Suprapubic skin (tissue), 4 donors: ENCODE measurements at regions not wholly inside any gene's neighbourhood (a gene's known extent, or its start where the extent isn't known, plus 50 kb on each side); places are given as distances from the start of the nearest gene placed in this dataset.

Experiments used
- DNase-seq, 2 donors: peaks; one replicate each; pipeline ENCODE4 v3.0.0-alpha.2; 2019; ENCODE audit warnings: low spot score in 2 of 2
- H3K27ac ChIP-seq: fragments of 200-600 bp; sonication (generic); one replicate; pipeline ENCODE4 v1.5.1; 2019
- H3K27me3 ChIP-seq: fragments of 200-600 bp; sonication (generic); one replicate; pipeline ENCODE4 v1.5.1; 2019
- H3K36me3 ChIP-seq: fragments of 200-600 bp; sonication (generic); one replicate; pipeline ENCODE4 v1.5.1; 2019
- H3K4me1 ChIP-seq: fragments of 200-600 bp; sonication (generic); one replicate; pipeline ENCODE4 v1.5.1; 2019
- H3K4me3 ChIP-seq: fragments of 200-600 bp; sonication (generic); one replicate; pipeline ENCODE4 v1.5.1; 2019; ENCODE audit warnings: mild to moderate bottlenecking
- H3K9me3 ChIP-seq: fragments of 200-600 bp; sonication (generic); one replicate; pipeline ENCODE4 v1.5.1; 2019
- CTCF ChIP-seq, 2 donors: fragments of 200-600 bp in 1 of 2; fragments of 450-650 bp in 1 of 2; sonication (generic) in 1 of 2; IDR thresholded peaks; one replicate each; pipeline ENCODE4 v1.5.1; 2016 to 2019; ENCODE audit warnings: antibody characterized with exemption in 2 of 2, mild to moderate bottlenecking in 1 of 2, moderate library complexity in 1 of 2
- EP300 ChIP-seq: sonication (generic); formaldehyde crosslinking; IDR thresholded peaks from one replicate; pipeline ENCODE4 v1.6.1; 2017; ENCODE audit warnings: antibody characterized with exemption
- POLR2A ChIP-seq, 2 donors: fragments of 450-650 bp; IDR thresholded peaks; one replicate each; pipeline ENCODE4 v1.6.1; 2017; ENCODE audit warnings: antibody characterized with exemption in 2 of 2, mild to moderate bottlenecking in 2 of 2, moderate library complexity in 2 of 2
- POLR2AphosphoS5 ChIP-seq, 3 donors: sonication (generic); formaldehyde crosslinking; IDR thresholded peaks; one replicate each; pipeline ENCODE4 v1.6.1; 2017; ENCODE audit warnings: antibody characterized with exemption in 3 of 3
- WGBS: methylation state at CpG from one replicate; pipeline ENCODE4 v1.1.5; 2018; 5-methylcytosine and 5-hydroxymethylcytosine counted together

- no peaks in the 10 kb centered on the region for H3K9me3 ChIP-seq
- H3K4me1 ChIP-seq, result no peaks in the 10 kb centered on the region
- no peaks in the 10 kb centered on the region for H3K27me3 ChIP-seq
- no peak overlapping the region for H3K27ac ChIP-seq
- no peak overlapping the region for H3K4me3 ChIP-seq
- TF ChIP-seq POLR2A (IDR thresholded peaks at IDR 0.05) (no peak), POLR2AphosphoS5 (IDR thresholded peaks at IDR 0.05) (no peak), EP300 (no peak), CTCF (IDR thresholded peaks at IDR 0.05) (no peak)
- DNase-seq, result no peak
- no peaks in the 10 kb centered on the region for H3K36me3 ChIP-seq
- 35% methylated on average over 5 of the region's 5 CpGs for WGBS
These were observed 644.2 kb downstream of the NOVA1 start for GRCh38 chr14:25953532-25954139.

DNA sequence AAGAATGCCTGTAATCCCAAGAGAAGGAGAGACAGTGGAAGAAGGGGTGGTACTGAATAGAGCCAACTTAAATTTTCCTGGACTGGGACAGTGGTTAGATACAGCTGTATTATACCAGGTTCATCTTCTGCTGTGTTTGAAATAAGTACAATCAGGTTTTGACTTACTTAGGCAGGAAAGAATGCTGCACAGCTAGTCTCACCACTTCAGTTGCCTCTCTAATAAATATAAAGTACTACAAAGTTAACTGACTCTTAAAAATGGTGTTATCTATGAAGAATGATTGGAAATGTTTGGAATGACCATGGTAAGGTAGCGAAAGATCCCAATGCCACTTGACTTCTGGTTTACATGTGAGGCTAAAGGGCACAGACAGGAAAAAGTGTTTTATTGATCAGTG is 652.1 kb downstream of the NOVA1 start:
- no peak overlapping the region for H3K4me3 ChIP-seq
- H3K9me3 ChIP-seq, result no peaks in the 10 kb centered on the region
- no peak for TF ChIP-seq EP300
- no peak for TF ChIP-seq POLR2AphosphoS5 (IDR thresholded peaks at IDR 0.05)
- TF ChIP-seq POLR2A (IDR thresholded peaks at IDR 0.05), result no peak
- TF ChIP-seq CTCF (IDR thresholded peaks at IDR 0.05), result no peak
- DNase-seq, result no peak
- H3K4me1 ChIP-seq, result no peaks in the 10 kb centered on the region
- no peaks in the 10 kb centered on the region for H3K36me3 ChIP-seq
- H3K27me3 ChIP-seq, result no peaks in the 10 kb centered on the region
- H3K27ac ChIP-seq, result no peak overlapping the region
- 77% methylated on average over 1 of the region's 1 CpG for WGBS

GRCh38 chr14:25944020-25944419 is 653.8 kb downstream of the NOVA1 start:
- no peaks in the 10 kb centered on the region for H3K36me3 ChIP-seq
- no peaks in the 10 kb centered on the region for H3K4me1 ChIP-seq
- H3K27me3 ChIP-seq, result no peaks in the 10 kb centered on the region
- no peak for DNase-seq
- H3K9me3 ChIP-seq, result no peaks in the 10 kb centered on the region
- no peak overlapping the region for H3K4me3 ChIP-seq
- no peak overlapping the region for H3K27ac ChIP-seq
- no peak for TF ChIP-seq POLR2A (IDR thresholded peaks at IDR 0.05)
- TF ChIP-seq POLR2AphosphoS5 (IDR thresholded peaks at IDR 0.05), result no peak
- no peak for TF ChIP-seq EP300
- TF ChIP-seq CTCF (IDR thresholded peaks at IDR 0.05), result no peak
- 78% methylated on average over 4 of the region's 4 CpGs for WGBS

DNA sequence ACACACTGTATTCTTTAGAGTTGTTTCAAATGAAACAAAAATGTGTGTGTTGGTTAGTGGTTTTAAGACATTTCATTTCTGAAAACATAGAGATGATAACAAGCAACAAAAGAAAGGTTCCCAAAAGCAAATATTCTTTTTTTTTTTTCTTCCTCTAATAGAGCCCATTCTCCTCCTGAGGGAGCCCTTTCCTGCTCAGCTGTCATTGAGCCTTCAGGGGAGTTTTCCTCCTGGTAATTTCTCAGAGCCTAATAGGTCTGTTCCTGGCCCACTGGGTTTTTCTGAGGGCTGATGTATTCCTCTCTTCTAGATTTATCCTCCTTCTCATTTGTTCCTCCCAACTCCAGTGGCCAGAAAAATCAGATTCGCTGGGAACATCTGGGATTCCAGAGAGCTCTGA is 654.5 kb downstream of the NOVA1 start:
- 92% methylated on average over 1 of the region's 1 CpG for WGBS
- no peak for DNase-seq
- H3K9me3 ChIP-seq, result no peaks in the 10 kb centered on the region
- H3K36me3 ChIP-seq, result no peaks in the 10 kb centered on the region
- TF ChIP-seq EP300, result no peak
- no peak for TF ChIP-seq CTCF (IDR thresholded peaks at IDR 0.05)
- TF ChIP-seq POLR2AphosphoS5 (IDR thresholded peaks at IDR 0.05), result no peak
- no peak for TF ChIP-seq POLR2A (IDR thresholded peaks at IDR 0.05)
- H3K4me3 ChIP-seq, result no peak overlapping the region
- H3K27ac ChIP-seq, result no peak overlapping the region
- H3K27me3 ChIP-seq, result no peaks in the 10 kb centered on the region
- no peaks in the 10 kb centered on the region for H3K4me1 ChIP-seq

DNA sequence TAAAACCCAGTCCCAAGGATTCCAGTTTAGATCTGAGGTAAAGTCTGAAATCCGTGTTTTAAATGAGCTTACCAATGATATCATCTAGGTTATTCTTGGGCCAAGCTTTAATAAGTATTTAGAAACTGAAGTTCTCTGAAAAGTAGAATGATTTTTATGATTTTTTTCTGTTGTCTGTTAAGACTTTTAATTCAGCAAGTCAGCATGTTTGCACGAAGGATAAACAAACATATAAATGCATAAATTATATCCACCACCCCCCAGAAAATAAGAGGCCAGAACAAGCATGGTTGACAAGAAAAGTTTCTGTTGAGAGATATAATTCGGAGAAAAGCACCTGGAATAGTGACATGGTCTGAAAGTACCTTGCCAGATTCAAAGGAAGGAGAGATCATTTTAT is 655.7 kb downstream of the NOVA1 start:
- Histone ChIP-seq H3K4me1 (no peaks in the 10 kb centered on the region), H3K4me3 (no peak overlapping the region), H3K27me3 (no peaks in the 10 kb centered on the region), H3K27ac (no peak overlapping the region), H3K36me3 (no peaks in the 10 kb centered on the region), H3K9me3 (no peaks in the 10 kb centered on the region)
- 82% methylated on average over 3 of the region's 3 CpGs for WGBS
- no peak for TF ChIP-seq POLR2AphosphoS5 (IDR thresholded peaks at IDR 0.05)
- no peak for TF ChIP-seq POLR2A (IDR thresholded peaks at IDR 0.05)
- no peak for TF ChIP-seq CTCF (IDR thresholded peaks at IDR 0.05)
- no peak for TF ChIP-seq EP300
- DNase-seq, result no peak
